ENCODE measurements at regions not wholly inside any gene's neighbourhood (a gene's known extent, or its start where the extent isn't known, plus 50 kb on each side); places are given as distances from the start of the nearest gene placed in this dataset.
"Not testable (repeated sequence)": the region's sequence is repeated elsewhere in the genome, so short reads cannot be mapped to it uniquely, and the experiment has no call there.

- Histone ChIP-seq H3K27ac (no peak overlapping the region), H3K4me1 (no peaks in the 10 kb centered on the region), H3K27me3 (peaks cover 0 to 24% of the 10 kb centered on the region in 2 donors), H3K36me3 (no peaks in the 10 kb centered on the region), H3K4me3 (no peak overlapping the region), H3K9me3 (peaks cover 0 to 9% (median 0%) of the 10 kb centered on the region in 3 donors)
- intact Hi-C loops (cut with DNase I; ENCODE audit: low total_unique reads) = no loop called here
- DNase-seq = peak in 1 of 2 donors; percentile 47
- TF ChIP-seq CTCF (IDR thresholded peaks at IDR 0.05) = no peak
Observed at GRCh38 chrX:1140236-1140681, 72.2 kb downstream of the CRLF2 start.

- H3K27me3 ChIP-seq = peaks cover 0 to 24% of the 10 kb centered on the region in 2 donors
- no peak overlapping the region for H3K27ac ChIP-seq
- intact Hi-C loops (cut with DNase I; ENCODE audit: low total_unique reads) = no loop called here
- H3K4me1 ChIP-seq = no peaks in the 10 kb centered on the region
- H3K4me3 ChIP-seq = no peak overlapping the region
- no peaks in the 10 kb centered on the region for H3K36me3 ChIP-seq
- DNase-seq = peak in 1 of 2 donors; percentile 58
- TF ChIP-seq CTCF (IDR thresholded peaks at IDR 0.05) = no peak
- H3K9me3 ChIP-seq = peaks cover 0 to 9% (median 0%) of the 10 kb centered on the region in 3 donors
Observed at GRCh38 chrX:1139185-1139500, 73.3 kb downstream of the CRLF2 start.

- no peak overlapping the region for H3K4me3 ChIP-seq
- no peak overlapping the region for H3K27ac ChIP-seq
- peaks cover 0 to 9% (median 0%) of the 10 kb centered on the region in 3 donors for H3K9me3 ChIP-seq
- intact Hi-C loops (cut with DNase I; ENCODE audit: low total_unique reads) = no loop called here
- TF ChIP-seq CTCF (IDR thresholded peaks at IDR 0.05) = no peak
- peak in 1 of 2 donors; percentile 34 for DNase-seq
- H3K36me3 ChIP-seq = no peaks in the 10 kb centered on the region
- H3K4me1 ChIP-seq = no peaks in the 10 kb centered on the region
- peaks cover 0 to 24% of the 10 kb centered on the region in 2 donors for H3K27me3 ChIP-seq
Observed at GRCh38 chrX:1138476-1139184, 73.8 kb downstream of the CRLF2 start.

- no peak for TF ChIP-seq CTCF (IDR thresholded peaks at IDR 0.05)
- H3K4me3 ChIP-seq = no peak overlapping the region
- no peaks in the 10 kb centered on the region for H3K36me3 ChIP-seq
- H3K27me3 ChIP-seq = peaks cover 0 to 24% of the 10 kb centered on the region in 2 donors
- intact Hi-C loops (cut with DNase I; ENCODE audit: low total_unique reads) = no loop called here
- peaks cover 0 to 9% (median 0%) of the 10 kb centered on the region in 3 donors for H3K9me3 ChIP-seq
- H3K4me1 ChIP-seq = no peaks in the 10 kb centered on the region
- DNase-seq = peak in 1 of 2 donors; percentile 40
- H3K27ac ChIP-seq = no peak overlapping the region
Observed at GRCh38 chrX:1137531-1137930, 74.9 kb downstream of the CRLF2 start.

DNA sequence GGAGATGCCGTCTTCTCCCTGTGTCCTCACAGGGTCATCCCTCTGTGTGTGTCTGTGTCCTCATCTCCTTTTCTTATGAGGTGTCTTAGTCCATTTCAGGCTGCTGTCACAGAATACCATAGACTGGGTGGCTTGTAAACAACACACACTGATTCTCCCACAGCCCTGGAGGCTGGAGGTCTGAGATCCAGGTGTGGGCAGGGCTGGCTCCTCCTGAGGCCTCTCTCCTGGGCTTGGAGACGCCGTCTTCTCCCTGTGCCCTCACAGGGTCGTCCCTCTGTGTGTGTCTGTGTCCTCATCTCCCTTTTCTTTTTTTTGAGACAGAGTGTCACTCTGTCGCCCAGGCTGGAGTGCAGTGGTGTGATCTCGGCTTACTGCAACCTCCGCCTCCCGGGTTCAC lies 75.9 kb downstream of the CRLF2 start:
- peaks cover 0 to 23% of the 10 kb centered on the region in 2 donors for H3K27me3 ChIP-seq
- H3K4me1 ChIP-seq; H3K9me3 ChIP-seq; H3K36me3 ChIP-seq; H3K27ac ChIP-seq; intact Hi-C loops (cut with DNase I; ENCODE audit: low total_unique reads); H3K4me3 ChIP-seq: not testable (repeated sequence)
- DNase-seq = peak in 1 of 2 donors; percentile 39

DNA sequence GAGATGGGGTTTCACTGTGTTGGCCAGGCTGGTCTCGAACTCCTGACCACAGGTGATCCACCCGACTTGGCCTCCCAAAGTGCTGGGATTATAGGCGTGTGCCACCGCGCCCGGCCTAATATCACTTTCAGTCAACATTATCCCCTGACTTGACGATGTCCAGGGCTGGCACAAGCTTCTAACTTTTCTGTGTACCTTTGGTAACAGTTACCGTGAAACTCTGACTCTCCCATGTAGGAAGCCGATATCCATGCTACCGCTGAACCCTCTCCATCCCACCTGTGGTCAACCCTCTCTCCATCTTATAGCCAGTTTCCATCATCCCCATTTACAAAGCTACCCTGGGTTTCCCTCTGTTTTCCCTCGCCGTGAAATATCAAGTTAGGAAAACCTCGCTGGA lies 77.5 kb downstream of the CRLF2 start:
- no peak for TF ChIP-seq CTCF (IDR thresholded peaks at IDR 0.05)

More for the DNA sequence above, 77.5 kb downstream of the CRLF2 start:
- no peaks in the 10 kb centered on the region for H3K36me3 ChIP-seq
- no peak overlapping the region for H3K4me3 ChIP-seq
- no peaks in the 10 kb centered on the region for H3K4me1 ChIP-seq
- intact Hi-C loops (cut with DNase I; ENCODE audit: low total_unique reads) = no loop called here
- H3K27me3 ChIP-seq = peaks cover 0 to 8% of the 10 kb centered on the region in 2 donors
- DNase-seq = peak in 1 of 2 donors; percentile 41
- H3K27ac ChIP-seq = no peak overlapping the region
- H3K9me3 ChIP-seq = peaks cover 0 to 9% (median 0%) of the 10 kb centered on the region in 3 donors
